Skin of body (tissue), 1 donor: ENCODE measurements at regions not wholly inside any gene's neighbourhood (a gene's known extent, or its start where the extent isn't known, plus 50 kb on each side); places are given as distances from the start of the nearest gene placed in this dataset.
A peak's percentile ranks its signal among the peaks of the same experiment; 100 is the strongest.

Experiments
- DNase-seq: peaks from one replicate; lab custom pipeline; 2025; lab: John Stamatoyannopoulos, UW

GRCh38 chr12:4137015-4137414 is 136.5 kb upstream of the CCND2 start:
- peak; percentile 19 for DNase-seq

- peak; percentile 94 for DNase-seq
These were observed 137.5 kb upstream of the CCND2 start for GRCh38 chr12:4135919-4136605.

DNA sequence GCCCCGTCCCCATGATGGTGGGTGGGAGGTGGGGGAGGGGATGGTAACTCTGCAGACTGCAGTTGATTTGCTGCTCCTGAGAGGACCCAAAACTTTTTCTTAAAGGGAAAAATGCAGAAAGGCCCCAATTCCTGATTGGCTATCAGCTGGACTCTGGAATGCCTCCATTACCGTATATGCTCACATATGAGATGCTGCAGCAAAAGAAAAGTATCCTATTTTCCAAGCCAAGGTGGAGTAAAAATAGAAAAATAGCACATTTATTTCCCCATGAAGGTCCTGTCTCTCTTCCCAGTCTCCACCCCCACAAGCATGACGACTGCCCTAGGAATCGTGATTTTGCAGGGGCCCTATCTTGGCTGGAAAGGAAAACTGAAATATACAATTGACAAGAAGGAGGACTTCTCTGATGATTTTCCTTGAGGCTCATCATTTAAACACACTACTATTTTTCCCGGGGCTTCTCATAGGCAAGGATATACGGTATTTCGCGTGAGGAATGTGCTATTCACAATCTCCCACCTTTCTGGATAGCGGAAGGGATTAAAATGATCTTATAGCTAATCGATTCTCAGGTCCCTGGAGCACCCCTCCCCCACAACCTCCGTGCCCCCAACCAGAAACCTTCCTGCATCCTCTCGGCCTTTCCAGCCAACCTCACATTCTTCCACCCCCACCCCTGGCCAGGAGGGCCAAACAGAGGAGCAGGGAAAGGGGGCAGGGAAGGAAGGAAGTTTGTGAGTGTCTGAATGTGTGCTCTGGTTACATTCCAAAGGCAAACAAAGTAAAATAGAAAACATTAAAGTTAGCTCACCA is 138.9 kb upstream of the CCND2 start:
- peak; percentile 65 for DNase-seq

- DNase-seq: peak; percentile 51
These were observed 139.7 kb upstream of the CCND2 start for GRCh38 chr12:4133636-4134447.

GRCh38 chr12:4133029-4133428 is 140.5 kb upstream of the CCND2 start:
- DNase-seq: no peak

GRCh38 chr12:4121506-4122020 is 152.0 kb upstream of the CCND2 start:
- no peak for DNase-seq

DNA sequence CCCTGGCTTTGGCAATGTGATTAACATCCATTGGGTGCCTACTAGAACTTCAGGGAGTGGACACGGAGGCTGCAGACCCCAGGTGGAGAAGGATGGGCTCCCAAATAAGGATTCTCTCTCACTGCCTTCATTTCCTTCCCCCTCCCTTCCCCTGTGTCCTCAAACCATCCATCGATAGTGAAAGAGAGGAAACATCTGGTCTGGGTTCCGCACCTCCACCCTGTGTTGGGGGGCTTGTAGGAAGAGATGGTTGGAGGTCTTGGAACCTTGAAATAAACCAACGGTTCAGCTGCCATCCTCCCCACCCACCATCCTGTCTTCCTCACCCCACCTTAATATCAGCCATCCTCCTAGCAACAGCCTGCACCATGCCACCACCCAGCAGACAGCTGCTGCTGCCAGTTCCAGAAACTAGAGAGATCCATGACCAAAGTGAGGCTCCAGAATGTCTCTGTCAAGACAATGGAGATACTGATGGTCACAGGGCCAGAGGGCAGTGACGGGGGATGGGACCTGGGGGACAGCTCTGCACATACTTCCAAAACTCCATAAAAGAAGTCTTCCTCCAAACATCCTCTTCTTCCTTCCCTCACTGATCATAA is 153.1 kb upstream of the CCND2 start:
- DNase-seq: no peak

- DNase-seq: no peak
These were observed 154.3 kb upstream of the CCND2 start for GRCh38 chr12:4119157-4119761.

DNA sequence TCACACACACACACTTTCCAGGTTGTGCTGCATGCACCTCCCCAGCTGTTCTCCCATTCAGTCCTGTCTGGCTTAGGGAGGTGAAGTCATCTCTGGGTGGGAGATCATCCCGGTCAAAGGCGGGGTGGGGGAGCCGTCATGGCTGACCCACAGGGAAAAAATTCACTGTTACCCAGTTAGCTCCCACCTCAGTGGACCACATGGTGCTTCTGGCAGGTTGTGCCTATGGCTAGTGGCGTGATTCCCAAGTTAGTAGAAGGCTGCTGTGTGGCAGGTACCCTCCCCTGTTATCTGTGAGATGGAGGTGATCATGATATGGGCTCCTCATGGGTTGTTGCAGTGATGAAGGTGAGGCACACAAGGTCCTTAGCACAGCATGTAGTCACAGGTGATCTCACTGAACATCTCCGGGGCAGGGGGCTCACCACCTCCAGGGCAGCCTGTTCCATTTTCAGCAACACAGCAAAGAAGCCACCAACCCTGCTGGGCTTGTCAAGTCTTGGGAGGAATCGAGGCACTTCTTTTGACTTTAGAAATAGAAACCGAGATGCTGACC is 154.9 kb upstream of the CCND2 start:
- no peak for DNase-seq

DNA sequence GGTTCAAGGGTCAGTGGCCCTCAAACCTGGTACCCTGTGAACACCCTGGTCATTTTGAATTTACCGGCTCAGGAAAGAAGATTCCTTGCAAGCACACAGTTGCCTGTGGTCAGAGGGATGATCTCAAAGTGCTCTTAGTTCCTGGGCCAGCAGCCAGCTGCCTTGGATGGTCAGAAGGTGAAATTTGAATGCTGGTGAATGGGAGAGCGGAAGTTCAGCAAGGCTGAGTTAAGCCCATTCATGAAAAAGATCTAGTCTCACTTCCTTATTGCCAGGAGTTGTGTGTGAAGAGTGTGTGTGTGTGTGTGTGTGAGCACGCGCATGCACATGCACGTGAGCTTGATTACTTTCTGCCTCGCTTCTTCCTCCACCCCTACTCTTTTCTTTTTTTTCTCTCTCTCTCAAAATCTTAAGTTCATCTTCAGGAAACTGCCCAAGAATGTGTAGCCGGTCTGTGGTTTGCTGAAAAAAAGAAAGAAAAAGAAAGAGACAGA is 155.5 kb upstream of the CCND2 start:
- peak; percentile 37 for DNase-seq

- no peak for DNase-seq
These were observed 156.1 kb upstream of the CCND2 start for GRCh38 chr12:4117386-4118016.

- no peak for DNase-seq
These were observed 157.1 kb upstream of the CCND2 start for GRCh38 chr12:4116251-4117111.

DNA sequence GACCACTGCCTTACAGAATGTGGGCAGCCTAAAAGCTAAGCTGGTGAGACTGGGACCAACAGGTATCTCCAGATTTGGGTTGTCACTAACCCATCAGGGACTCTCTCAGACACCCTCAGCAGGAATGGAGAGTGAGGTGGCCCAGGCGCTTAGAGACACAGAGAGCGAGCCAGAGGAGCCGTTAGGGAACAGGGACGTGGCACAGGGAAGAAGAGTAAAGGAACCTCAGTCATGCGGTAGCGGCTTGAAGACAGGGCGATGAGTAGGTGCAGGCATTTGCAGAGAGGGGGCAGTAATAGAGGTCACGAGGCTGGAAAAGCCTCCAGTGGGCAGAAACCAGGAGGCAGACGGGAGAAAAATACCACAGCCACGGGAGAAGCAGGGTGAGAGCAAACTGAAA is 158.0 kb upstream of the CCND2 start:
- DNase-seq: no peak

DNA sequence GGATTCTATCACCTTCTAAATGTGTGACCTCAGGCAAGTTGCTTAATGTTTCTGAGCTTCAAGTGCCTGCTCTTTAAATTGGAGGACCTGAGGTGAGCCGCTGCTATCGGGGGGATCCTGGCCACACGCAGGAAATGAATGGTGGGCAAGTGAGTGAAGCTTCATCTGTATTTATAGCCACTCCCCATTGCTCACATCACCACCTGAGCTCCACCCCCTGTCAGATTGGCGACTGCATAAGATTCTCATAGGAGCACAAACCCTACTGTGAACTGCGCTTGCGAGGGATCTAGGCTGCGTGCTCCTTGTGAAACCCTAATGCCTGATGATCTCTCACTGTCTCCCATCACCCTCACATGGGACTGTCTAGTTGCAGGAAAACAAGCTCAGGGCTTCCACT is 158.6 kb upstream of the CCND2 start:
- no peak for DNase-seq

DNA sequence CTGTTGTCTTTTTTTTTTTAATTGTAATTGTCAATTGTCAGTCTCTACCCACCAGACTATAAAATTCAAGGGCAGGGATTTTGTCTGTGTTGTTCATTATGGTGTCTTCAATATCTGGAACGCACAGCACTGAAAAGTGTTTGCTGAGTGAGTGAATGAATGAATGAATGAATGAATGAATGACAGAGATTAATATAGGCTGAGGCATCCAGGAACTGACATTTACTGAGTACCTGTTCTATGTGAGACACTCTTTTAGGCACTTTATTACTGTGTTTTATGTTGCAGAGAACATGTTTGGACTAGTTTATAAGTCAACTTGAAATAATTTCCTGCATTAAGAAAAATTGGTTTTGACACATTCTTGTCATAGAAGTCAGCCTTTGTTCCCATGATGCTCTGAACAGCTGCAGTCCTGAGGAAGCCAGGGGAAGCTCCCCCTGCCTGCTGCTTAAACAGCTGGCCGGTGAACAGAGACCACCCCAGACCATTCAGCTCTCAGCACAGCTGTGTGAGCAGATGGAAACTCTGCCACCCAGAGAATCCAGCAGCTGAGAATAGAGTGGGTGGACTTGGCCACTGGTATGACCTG is 160.7 kb upstream of the CCND2 start:
- peak; percentile 67 for DNase-seq

GRCh38 chr12:4112290-4112689 is 161.3 kb upstream of the CCND2 start:
- no peak for DNase-seq

DNA sequence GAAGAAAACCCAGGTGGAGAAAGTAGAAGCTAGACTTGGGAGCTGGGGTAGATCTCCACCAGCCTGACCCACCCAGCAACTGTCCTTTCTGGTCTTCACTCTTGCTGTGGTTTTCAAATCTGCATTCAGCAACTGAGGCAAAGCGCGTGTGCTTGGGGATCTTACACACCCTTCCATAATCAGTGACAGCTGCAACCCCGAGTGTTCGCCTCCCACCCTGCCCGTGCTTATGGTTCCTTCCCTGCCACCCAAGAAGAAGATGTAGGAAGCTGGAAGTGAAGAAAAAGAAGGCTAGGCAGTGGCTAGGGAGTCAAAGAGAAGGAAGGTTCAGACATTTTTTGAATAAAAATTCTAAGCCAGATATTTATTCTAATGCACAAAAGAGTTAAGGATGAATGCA is 162.6 kb upstream of the CCND2 start:
- no peak for DNase-seq

DNA sequence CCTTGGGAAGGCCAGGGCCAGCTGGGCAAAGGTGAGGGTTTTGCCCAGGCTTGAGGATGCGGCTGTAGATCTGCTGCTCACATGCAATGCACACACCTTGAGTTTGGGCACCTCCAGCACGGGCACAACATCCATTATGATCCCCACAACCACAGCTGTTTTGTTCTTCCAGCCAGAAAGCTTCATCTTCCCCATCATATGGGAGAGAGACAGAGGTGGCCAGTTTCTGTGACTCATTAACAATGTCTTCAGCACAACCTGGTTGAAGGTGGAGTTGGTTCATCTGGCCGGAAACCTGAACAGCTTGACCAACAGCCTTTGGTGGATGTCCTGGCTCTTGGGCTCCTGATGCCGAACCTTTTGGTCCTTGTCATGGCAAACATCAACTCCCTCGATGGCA is 163.7 kb upstream of the CCND2 start:
- no peak for DNase-seq
